ENCODE measurements at regions not wholly inside any gene's neighbourhood (a gene's known extent, or its start where the extent isn't known, plus 50 kb on each side); places are given as distances from the start of the nearest gene placed in this dataset.

DNA sequence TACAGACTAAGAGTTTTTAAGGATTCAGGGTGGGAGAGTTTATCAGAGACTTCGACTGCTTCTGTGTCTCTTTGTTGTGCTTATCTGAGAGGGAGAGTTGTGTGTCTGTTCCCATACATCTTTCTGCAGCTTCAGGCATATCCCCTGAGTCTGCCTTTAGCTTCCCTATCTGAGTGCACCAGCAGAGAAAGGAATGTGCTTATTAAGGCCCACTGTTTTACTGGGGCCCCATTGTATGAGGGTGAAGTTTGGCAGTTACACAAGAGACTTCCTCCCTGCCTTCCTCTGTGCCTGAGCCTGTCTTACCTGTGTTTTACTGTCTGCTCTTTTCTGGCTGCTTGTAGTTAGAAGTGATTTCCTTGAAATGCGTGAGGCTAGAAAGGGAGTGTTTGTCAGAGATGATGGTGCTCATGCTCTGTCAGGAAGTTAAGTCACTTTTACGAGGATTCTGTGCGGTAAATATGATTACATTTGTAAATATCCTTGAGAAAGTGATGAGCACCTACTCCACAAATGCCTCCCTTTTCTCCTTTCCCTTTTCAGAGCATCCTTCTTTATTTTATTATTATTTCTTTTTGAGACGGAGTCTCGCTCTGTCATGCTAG lies 1228.9 kb upstream of the MIR17HG start:
- H2AFZ ChIP-seq (ENCODE audit: low read depth, low read length, poor library complexity, severe bottlenecking) = no peak overlapping the region
- H3K4me2 ChIP-seq (ENCODE audit: low read length) = no peak overlapping the region
- TF ChIP-seq, protein P1, sequence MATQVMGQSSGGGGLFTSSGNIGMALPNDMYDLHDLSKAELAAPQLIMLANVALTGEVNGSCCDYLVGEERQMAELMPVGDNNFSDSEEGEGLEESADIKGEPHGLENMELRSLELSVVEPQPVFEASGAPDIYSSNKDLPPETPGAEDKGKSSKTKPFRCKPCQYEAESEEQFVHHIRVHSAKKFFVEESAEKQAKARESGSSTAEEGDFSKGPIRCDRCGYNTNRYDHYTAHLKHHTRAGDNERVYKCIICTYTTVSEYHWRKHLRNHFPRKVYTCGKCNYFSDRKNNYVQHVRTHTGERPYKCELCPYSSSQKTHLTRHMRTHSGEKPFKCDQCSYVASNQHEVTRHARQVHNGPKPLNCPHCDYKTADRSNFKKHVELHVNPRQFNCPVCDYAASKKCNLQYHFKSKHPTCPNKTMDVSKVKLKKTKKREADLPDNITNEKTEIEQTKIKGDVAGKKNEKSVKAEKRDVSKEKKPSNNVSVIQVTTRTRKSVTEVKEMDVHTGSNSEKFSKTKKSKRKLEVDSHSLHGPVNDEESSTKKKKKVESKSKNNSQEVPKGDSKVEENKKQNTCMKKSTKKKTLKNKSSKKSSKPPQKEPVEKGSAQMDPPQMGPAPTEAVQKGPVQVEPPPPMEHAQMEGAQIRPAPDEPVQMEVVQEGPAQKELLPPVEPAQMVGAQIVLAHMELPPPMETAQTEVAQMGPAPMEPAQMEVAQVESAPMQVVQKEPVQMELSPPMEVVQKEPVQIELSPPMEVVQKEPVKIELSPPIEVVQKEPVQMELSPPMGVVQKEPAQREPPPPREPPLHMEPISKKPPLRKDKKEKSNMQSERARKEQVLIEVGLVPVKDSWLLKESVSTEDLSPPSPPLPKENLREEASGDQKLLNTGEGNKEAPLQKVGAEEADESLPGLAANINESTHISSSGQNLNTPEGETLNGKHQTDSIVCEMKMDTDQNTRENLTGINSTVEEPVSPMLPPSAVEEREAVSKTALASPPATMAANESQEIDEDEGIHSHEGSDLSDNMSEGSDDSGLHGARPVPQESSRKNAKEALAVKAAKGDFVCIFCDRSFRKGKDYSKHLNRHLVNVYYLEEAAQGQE (IDR thresholded peaks at IDR 0.05; ENCODE audit: low read depth) = no peak
- H3K36me3 ChIP-seq (ENCODE audit: control insufficient read depth in 1 of 2, insufficient read depth in 2 of 2, low read length in 2 of 2) = no peaks in the 10 kb centered on the region
- DNase-seq (ENCODE audit: low read depth, low spot score) = no peak
- POLR2A ChIA-PET = no interaction called here
- no peak overlapping the region for H3K9ac ChIP-seq (ENCODE audit: low read length)
- BruUV-seq (replicated peaks) = no TSS peak
- H3K4me3 ChIP-seq (replicated peaks in 1 of 2; ENCODE audit: low read depth in 1 of 2, low read length in 2 of 2) = no peak overlapping the region
- no peaks in the 10 kb centered on the region for H3K27me3 ChIP-seq (ENCODE audit: insufficient read depth, low read length)
- no peak overlapping the region for H3K27ac ChIP-seq (ENCODE audit: low read depth, low read length)
- H3K9me3 ChIP-seq (ENCODE audit: control insufficient read depth in 1 of 2, insufficient read depth in 1 of 2, low read depth in 1 of 2, low read length in 2 of 2) = no peaks in the 10 kb centered on the region; a peak in 1 of 4 replicates
- H3K9me2 ChIP-seq (ENCODE audit: insufficient read depth) = no peaks in the 10 kb centered on the region
- CTCF ChIA-PET = no interaction called here
- ATAC-seq = no peak
- RAD21 ChIA-PET (ENCODE audit: low non-redundant PET in 1 of 2, low total read pairs in 2 of 2, uncharacterized antibody in 2 of 2, unreplicated experiment in 2 of 2) = no interaction called here
- H3K79me2 ChIP-seq (ENCODE audit: insufficient read depth, low read length) = no peaks in the 10 kb centered on the region
- intact Hi-C loops (cut with micrococcal nuclease) = no loop called here
- no peaks in the 10 kb centered on the region for H3K4me1 ChIP-seq (ENCODE audit: control insufficient read depth in 1 of 2, insufficient read depth in 2 of 2, low read length in 2 of 2)
- no peaks in the 10 kb centered on the region for H4K20me1 ChIP-seq (ENCODE audit: insufficient read depth)

DNA sequence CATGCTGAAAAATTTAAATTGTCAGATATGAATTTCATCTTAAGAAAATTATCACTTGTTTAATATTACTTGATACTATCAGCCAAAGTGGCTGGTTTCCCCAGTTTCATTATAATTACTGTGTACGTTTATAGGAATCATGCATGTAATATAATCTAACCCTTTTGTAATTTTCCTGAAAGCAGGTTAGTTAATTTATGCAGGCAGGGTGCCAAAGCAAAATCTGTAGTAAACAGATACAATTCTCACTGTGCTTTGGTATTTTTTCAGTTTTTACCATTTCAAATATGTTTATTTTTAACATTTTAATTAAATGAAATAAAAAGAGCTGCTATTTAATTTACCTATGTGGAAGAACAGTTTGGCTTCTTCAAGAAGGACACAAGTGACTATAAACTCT lies 1227.5 kb upstream of the MIR17HG start:
- H3K9me2 ChIP-seq (ENCODE audit: insufficient read depth) = no peaks in the 10 kb centered on the region
- H4K20me1 ChIP-seq (ENCODE audit: insufficient read depth) = no peaks in the 10 kb centered on the region
- no peaks in the 10 kb centered on the region for H3K27me3 ChIP-seq (ENCODE audit: insufficient read depth, low read length)
- ATAC-seq (no peak), DNase-seq (ENCODE audit: low read depth, low spot score) (no peak)
- BruUV-seq (replicated peaks) = no TSS peak
- H3K4me3 ChIP-seq (replicated peaks in 1 of 2; ENCODE audit: low read depth in 1 of 2, low read length in 2 of 2) = no peak overlapping the region
- H3K4me2 ChIP-seq (ENCODE audit: low read length) = no peak overlapping the region
- ChIA-PET POLR2A (no interaction called here), RAD21 (ENCODE audit: low non-redundant PET in 1 of 2, low total read pairs in 2 of 2, uncharacterized antibody in 2 of 2, unreplicated experiment in 2 of 2) (no interaction called here), CTCF (no interaction called here)
- no peaks in the 10 kb centered on the region for H3K4me1 ChIP-seq (ENCODE audit: control insufficient read depth in 1 of 2, insufficient read depth in 2 of 2, low read length in 2 of 2)
- no peak overlapping the region for H3K9ac ChIP-seq (ENCODE audit: low read length)
- no peaks in the 10 kb centered on the region for H3K79me2 ChIP-seq (ENCODE audit: insufficient read depth, low read length)
- no peak overlapping the region for H2AFZ ChIP-seq (ENCODE audit: low read depth, low read length, poor library complexity, severe bottlenecking)
- H3K9me3 ChIP-seq (ENCODE audit: control insufficient read depth in 1 of 2, insufficient read depth in 1 of 2, low read depth in 1 of 2, low read length in 2 of 2) = no peaks in the 10 kb centered on the region; a peak in 1 of 4 replicates
- H3K27ac ChIP-seq (ENCODE audit: low read depth, low read length) = no peak overlapping the region
- no peaks in the 10 kb centered on the region for H3K36me3 ChIP-seq (ENCODE audit: control insufficient read depth in 1 of 2, insufficient read depth in 2 of 2, low read length in 2 of 2)
- intact Hi-C loops (cut with micrococcal nuclease) = no loop called here
- TF ChIP-seq POLR2A (IDR thresholded peaks at IDR 0.05; ENCODE audit: borderline replicate concordance, extremely low read depth, insufficient read depth, insufficient read length) = no peak
- TF ChIP-seq EZH2 (IDR thresholded peaks at IDR 0.05) = no peak
- no peak for TF ChIP-seq ZNF274 (IDR thresholded peaks at IDR 0.05; ENCODE audit: low read depth, low read length)
- no peak for TF ChIP-seq SIN3A (IDR thresholded peaks at IDR 0.05; ENCODE audit: low read depth)
- TF ChIP-seq, protein P1 (IDR thresholded peaks at IDR 0.05; ENCODE audit: low read depth) = no peak
- no peak for TF ChIP-seq CBX3 (IDR thresholded peaks at IDR 0.05; ENCODE audit: low read depth)
- TF ChIP-seq, protein P2, sequence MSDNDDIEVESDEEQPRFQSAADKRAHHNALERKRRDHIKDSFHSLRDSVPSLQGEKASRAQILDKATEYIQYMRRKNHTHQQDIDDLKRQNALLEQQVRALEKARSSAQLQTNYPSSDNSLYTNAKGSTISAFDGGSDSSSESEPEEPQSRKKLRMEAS (IDR thresholded peaks at IDR 0.05) = no peak
- TF ChIP-seq, protein P3, sequence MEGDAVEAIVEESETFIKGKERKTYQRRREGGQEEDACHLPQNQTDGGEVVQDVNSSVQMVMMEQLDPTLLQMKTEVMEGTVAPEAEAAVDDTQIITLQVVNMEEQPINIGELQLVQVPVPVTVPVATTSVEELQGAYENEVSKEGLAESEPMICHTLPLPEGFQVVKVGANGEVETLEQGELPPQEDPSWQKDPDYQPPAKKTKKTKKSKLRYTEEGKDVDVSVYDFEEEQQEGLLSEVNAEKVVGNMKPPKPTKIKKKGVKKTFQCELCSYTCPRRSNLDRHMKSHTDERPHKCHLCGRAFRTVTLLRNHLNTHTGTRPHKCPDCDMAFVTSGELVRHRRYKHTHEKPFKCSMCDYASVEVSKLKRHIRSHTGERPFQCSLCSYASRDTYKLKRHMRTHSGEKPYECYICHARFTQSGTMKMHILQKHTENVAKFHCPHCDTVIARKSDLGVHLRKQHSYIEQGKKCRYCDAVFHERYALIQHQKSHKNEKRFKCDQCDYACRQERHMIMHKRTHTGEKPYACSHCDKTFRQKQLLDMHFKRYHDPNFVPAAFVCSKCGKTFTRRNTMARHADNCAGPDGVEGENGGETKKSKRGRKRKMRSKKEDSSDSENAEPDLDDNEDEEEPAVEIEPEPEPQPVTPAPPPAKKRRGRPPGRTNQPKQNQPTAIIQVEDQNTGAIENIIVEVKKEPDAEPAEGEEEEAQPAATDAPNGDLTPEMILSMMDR (IDR thresholded peaks at IDR 0.05 in 2 of 3, conservative IDR thresholded peaks at IDR 0.05 in 1 of 3; ENCODE audit: borderline replicate concordance in 1 of 3, insufficient read depth in 1 of 3, low read depth in 2 of 3, low read length in 2 of 3) = no peak
- no peak for TF ChIP-seq RAD21 (IDR thresholded peaks at IDR 0.05; ENCODE audit: low read depth)
- TF ChIP-seq EGR1 (IDR thresholded peaks at IDR 0.05; ENCODE audit: low read depth) = no peak

Measured in HCT116 (cell line).